Sigmoid colon (tissue), 4 donors: ENCODE measurements at regions not wholly inside any gene's neighbourhood (a gene's known extent, or its start where the extent isn't known, plus 50 kb on each side); places are given as distances from the start of the nearest gene placed in this dataset.

Source experiments
- CTCF ChIP-seq, 4 experiments: fragments of 450-650 bp in 3 of 4; fragments of 200-600 bp in 1 of 4; IDR thresholded peaks; one replicate each; pipeline ENCODE4 v1.5.1; 2016 to 2019; ENCODE audit warnings: antibody characterized with exemption in 4 of 4, mild to moderate bottlenecking in 3 of 4, moderate library complexity in 2 of 4
- POLR2A ChIP-seq, 2 donors: fragments of 450-650 bp; IDR thresholded peaks; one replicate each; pipeline ENCODE4 v1.6.1; 2016; ENCODE audit warnings: antibody characterized with exemption in 2 of 2, mild to moderate bottlenecking in 2 of 2, moderate library complexity in 2 of 2
- POLR2AphosphoS5 ChIP-seq, 4 donors: sonication (generic); formaldehyde crosslinking; IDR thresholded peaks; one replicate each; pipeline ENCODE4 v1.6.1; 2017; ENCODE audit warnings: antibody characterized with exemption in 4 of 4

GRCh38 chrX:45766981-45767501, 566.4 kb upstream of the DIPK2B start:
- no peak for TF ChIP-seq CTCF (IDR thresholded peaks at IDR 0.05)
- TF ChIP-seq POLR2AphosphoS5 (IDR thresholded peaks at IDR 0.05) = no peak
- no peak for TF ChIP-seq POLR2A (IDR thresholded peaks at IDR 0.05)
